ENCODE measurements at regions not wholly inside any gene's neighbourhood (a gene's known extent, or its start where the extent isn't known, plus 50 kb on each side); places are given as distances from the start of the nearest gene placed in this dataset.

DNA sequence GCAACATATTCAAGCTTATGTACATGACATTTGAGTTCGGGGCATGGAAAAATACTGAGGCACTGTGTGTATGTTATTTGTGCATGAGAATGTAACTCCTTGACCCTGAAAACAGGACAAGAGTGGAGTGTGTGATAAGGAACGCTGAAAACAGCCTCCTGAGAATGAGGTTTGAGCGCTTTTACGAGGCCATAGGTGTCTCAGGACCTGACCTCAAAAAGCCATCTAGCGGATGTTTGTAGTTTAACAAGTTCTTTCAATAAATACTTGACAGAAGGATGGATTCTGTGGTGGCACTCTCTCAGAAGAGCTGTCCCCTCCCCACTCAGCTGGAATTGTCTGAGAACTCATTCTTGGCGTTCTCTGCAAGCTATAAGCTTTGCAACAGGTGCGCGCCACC is 350.5 kb upstream of the TMTC1 start:
- Histone ChIP-seq H3K9me3 (ENCODE audit: control insufficient read depth, insufficient read depth, low read length) (no peaks in the 10 kb centered on the region), H3K4me1 (ENCODE audit: control insufficient read depth, insufficient read depth, low read length) (no peaks in the 10 kb centered on the region), H3K9ac (ENCODE audit: low read depth, low read length) (no peak overlapping the region), H3K27me3 (ENCODE audit: control insufficient read depth, insufficient read depth, low read length) (no peaks in the 10 kb centered on the region), H3K36me3 (ENCODE audit: control insufficient read depth, insufficient read depth, low read length) (no peaks in the 10 kb centered on the region), H3K4me3 (ENCODE audit: low read depth, low read length) (no peak overlapping the region)

DNA sequence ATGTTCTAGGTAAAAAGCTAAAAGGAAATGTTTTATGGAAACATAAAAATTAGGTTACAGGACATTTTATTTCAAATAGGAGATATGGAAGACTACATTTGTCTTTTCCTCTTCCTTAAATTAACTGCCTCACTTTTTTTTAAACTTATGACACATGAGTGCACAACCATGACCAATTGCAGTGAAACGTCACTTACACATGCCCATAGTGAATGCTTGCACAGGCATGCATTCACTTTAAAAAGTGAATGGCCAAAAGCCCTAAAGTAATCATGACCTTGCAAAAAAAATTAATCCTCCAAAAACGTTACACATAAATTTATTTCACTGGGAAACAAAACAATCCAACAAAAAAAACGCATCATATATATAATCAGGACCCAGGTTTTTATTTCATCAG is 343.2 kb upstream of the TMTC1 start:
- Histone ChIP-seq H3K9ac (ENCODE audit: low read depth, low read length) (no peak overlapping the region), H3K36me3 (ENCODE audit: control insufficient read depth, insufficient read depth, low read length) (no peaks in the 10 kb centered on the region), H3K4me1 (ENCODE audit: control insufficient read depth, insufficient read depth, low read length) (no peaks in the 10 kb centered on the region), H3K4me3 (ENCODE audit: low read depth, low read length) (no peak overlapping the region), H3K9me3 (ENCODE audit: control insufficient read depth, insufficient read depth, low read length) (no peaks in the 10 kb centered on the region), H3K27me3 (ENCODE audit: control insufficient read depth, insufficient read depth, low read length) (no peaks in the 10 kb centered on the region)

DNA sequence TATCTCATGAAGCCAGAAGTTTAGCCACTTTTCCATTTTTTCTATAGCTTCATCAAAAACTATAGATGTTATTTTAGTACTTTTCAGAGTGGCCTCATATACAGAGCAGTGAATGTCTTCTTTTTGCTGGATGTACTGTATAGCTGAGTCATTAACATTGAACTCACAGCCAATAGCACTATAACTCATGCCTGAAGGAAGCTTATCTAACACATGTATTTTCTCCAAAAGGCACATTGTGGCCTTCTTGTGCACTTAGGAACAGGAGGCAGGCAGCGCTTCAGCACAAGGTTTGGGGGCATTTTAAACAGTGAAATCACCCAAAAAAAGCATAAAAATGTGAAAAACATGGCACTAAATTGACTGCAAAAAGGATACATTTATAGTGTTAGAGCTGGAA is 336.8 kb upstream of the TMTC1 start:
- H3K4me1 ChIP-seq (ENCODE audit: control insufficient read depth, insufficient read depth, low read length): no peaks in the 10 kb centered on the region
- H3K36me3 ChIP-seq (ENCODE audit: control insufficient read depth, insufficient read depth, low read length): no peaks in the 10 kb centered on the region
- no peaks in the 10 kb centered on the region for H3K27me3 ChIP-seq (ENCODE audit: control insufficient read depth, insufficient read depth, low read length)
- no peaks in the 10 kb centered on the region for H3K9me3 ChIP-seq (ENCODE audit: control insufficient read depth, insufficient read depth, low read length)
- H3K9ac ChIP-seq (ENCODE audit: low read depth, low read length): no peak overlapping the region
- H3K4me3 ChIP-seq (ENCODE audit: low read depth, low read length): no peak overlapping the region

DNA sequence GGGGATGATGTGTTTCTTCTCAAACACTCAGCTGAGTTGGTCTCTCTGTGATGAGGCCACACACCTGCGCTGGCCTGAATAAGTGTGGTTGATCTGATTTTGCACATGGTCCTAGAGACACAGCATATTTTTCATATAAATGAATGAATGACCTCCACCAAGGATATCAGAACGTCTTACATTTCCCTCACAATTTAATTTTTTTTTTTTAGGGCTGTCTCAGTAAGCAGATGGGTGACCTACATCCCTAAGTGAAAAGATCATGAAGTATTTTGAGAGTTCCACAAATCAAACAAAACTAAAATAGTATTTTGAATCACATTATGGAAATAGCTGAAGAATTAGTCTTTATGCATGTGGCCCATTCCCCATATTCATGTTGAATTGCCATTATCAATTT is 333.7 kb upstream of the TMTC1 start:
- no peaks in the 10 kb centered on the region for H3K9me3 ChIP-seq (ENCODE audit: control insufficient read depth, insufficient read depth, low read length)
- no peak overlapping the region for H3K4me3 ChIP-seq (ENCODE audit: low read depth, low read length)
- no peaks in the 10 kb centered on the region for H3K36me3 ChIP-seq (ENCODE audit: control insufficient read depth, insufficient read depth, low read length)
- no peaks in the 10 kb centered on the region for H3K4me1 ChIP-seq (ENCODE audit: control insufficient read depth, insufficient read depth, low read length)
- H3K27me3 ChIP-seq (ENCODE audit: control insufficient read depth, insufficient read depth, low read length): no peaks in the 10 kb centered on the region
- no peak overlapping the region for H3K9ac ChIP-seq (ENCODE audit: low read depth, low read length)

DNA sequence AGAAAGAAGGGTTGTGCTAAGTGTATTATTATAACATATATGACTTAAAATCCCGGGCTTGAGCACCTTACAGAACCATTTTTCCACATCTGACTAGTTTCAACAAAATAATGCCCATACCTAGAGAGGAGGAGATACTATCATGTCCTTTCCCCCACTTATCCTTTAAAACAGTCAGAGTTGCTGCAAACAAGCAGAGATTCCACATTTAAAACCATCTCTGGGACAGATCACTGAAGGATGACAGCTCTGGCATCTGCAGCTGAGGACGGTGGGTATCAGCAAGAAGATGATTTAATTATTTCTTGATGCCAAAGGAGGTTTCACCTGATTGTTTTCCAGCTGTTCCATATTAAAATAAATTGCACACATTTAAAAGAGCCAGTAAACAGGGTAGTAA is 328.0 kb upstream of the TMTC1 start:
- Histone ChIP-seq H3K27me3 (ENCODE audit: control insufficient read depth, insufficient read depth, low read length) (no peaks in the 10 kb centered on the region), H3K9me3 (ENCODE audit: control insufficient read depth, insufficient read depth, low read length) (no peaks in the 10 kb centered on the region), H3K4me3 (ENCODE audit: low read depth, low read length) (no peak overlapping the region), H3K4me1 (ENCODE audit: control insufficient read depth, insufficient read depth, low read length) (no peaks in the 10 kb centered on the region), H3K9ac (ENCODE audit: low read depth, low read length) (no peak overlapping the region), H3K36me3 (ENCODE audit: control insufficient read depth, insufficient read depth, low read length) (no peaks in the 10 kb centered on the region)

DNA sequence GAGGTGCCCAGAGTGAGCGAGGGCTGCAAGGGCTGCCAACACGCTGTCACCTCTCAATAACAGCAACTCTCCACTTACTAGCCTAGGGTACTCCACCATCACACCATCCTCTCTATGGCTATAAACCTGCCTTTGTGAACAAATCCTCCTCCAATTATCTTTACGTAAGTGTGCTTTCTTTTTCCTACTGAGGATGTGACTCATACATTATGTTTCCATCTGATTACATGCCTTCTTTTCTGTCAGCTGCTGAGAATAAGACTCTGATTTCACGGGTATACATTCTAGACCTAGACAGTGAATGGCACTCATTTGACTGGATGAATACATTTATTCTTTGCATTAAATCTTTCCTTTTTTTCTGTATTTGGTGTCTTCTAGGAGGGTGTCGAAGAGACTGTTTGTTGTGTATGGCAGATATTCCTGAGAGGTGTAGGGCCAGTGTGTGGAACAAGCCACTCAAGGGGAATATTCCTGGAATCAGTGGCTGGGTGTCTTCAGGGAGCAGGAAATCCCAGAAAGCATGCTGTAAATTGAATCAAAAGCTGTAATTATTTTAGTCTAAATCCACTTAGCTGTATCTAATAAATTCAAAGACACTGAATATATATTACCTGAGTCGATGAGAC is 327.3 kb upstream of the TMTC1 start:
- no peak overlapping the region for H3K4me3 ChIP-seq (ENCODE audit: low read depth, low read length)
- no peaks in the 10 kb centered on the region for H3K36me3 ChIP-seq (ENCODE audit: control insufficient read depth, insufficient read depth, low read length)
- H3K9ac ChIP-seq (ENCODE audit: low read depth, low read length): no peak overlapping the region
- no peaks in the 10 kb centered on the region for H3K4me1 ChIP-seq (ENCODE audit: control insufficient read depth, insufficient read depth, low read length)
- no peaks in the 10 kb centered on the region for H3K27me3 ChIP-seq (ENCODE audit: control insufficient read depth, insufficient read depth, low read length)
- no peaks in the 10 kb centered on the region for H3K9me3 ChIP-seq (ENCODE audit: control insufficient read depth, insufficient read depth, low read length)

DNA sequence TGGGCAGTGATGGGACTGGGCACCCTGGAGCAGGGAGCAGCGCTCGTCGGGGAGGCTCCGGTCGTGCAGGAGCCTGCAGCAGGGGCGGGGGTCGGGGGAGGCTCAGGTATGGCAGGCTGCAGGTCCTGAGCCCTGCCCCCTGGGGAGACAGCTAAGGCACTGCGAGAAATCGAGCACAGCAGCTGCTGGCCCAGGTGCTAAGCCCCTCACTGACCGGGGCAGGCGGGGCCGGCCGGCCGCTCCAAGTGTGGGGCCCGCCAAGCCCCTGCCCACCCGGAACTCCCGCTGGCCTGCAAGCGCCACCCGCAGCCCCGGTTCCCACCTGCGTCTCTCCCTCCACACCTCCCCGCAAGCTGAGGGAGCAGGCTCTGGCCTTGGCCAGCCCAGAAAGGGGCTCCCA is 326.8 kb upstream of the TMTC1 start:
- no peak overlapping the region for H3K4me3 ChIP-seq (ENCODE audit: low read depth, low read length)
- no peaks in the 10 kb centered on the region for H3K4me1 ChIP-seq (ENCODE audit: control insufficient read depth, insufficient read depth, low read length)
- no peaks in the 10 kb centered on the region for H3K27me3 ChIP-seq (ENCODE audit: control insufficient read depth, insufficient read depth, low read length)
- H3K36me3 ChIP-seq (ENCODE audit: control insufficient read depth, insufficient read depth, low read length): no peaks in the 10 kb centered on the region
- no peak overlapping the region for H3K9ac ChIP-seq (ENCODE audit: low read depth, low read length)
- H3K9me3 ChIP-seq (ENCODE audit: control insufficient read depth, insufficient read depth, low read length): no peaks in the 10 kb centered on the region

DNA sequence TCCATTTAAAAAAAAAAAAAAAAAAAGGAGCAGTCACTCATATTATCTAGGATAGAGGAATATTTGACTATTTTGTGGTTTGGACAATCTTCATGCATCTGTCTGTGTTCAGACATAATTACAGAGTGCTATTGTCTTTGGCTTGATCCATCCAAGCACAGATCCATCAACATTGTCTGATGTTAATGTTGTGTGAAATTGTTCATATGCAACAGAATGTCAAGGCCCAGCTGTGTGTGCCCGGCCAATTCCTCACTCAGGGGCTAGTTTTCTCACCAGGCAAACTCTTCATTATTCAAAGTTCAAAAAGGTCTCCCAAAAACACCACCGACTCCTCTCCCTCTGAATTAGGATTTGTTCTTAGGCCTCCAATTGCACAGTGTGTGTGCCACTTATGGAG is 324.9 kb upstream of the TMTC1 start:
- Histone ChIP-seq H3K9me3 (ENCODE audit: control insufficient read depth, insufficient read depth, low read length) (no peaks in the 10 kb centered on the region), H3K4me3 (ENCODE audit: low read depth, low read length) (no peak overlapping the region), H3K9ac (ENCODE audit: low read depth, low read length) (no peak overlapping the region), H3K27me3 (ENCODE audit: control insufficient read depth, insufficient read depth, low read length) (no peaks in the 10 kb centered on the region), H3K36me3 (ENCODE audit: control insufficient read depth, insufficient read depth, low read length) (no peaks in the 10 kb centered on the region), H3K4me1 (ENCODE audit: control insufficient read depth, insufficient read depth, low read length) (no peaks in the 10 kb centered on the region)

DNA sequence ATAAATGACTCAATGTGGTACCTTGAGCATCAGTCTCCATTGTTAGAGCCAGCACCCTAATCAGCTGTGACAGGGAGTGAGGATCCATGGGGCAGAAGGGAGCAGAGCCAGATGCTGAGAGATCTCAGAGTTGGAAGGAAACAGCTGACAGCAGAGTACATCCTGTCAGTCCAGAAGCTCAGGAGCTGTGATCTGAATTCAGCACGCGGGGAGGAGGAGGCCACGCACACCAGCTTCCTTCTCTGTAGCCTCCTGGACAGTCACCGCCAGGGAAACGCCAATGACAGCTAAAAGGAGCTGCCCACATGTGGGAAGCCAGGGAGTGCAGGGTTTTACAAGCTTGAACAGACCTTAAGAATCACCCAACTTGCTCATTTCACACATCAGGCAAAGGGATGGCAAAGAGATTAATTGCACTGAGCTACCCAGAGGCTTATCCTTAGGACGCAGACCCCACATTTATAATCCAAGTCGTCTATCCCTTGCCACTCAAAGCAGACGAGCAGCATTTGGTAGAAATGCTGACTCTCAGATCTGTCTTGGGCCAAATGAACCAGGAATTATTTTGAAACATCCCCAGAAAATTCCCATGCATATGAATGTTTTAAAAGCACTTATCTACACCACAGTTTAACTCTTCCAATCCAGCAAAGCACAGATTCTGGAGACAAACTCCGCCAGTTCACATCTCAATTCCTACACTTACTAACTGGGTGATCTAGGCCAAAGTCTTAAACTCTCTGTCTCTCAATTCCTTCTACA is 322.6 kb upstream of the TMTC1 start:
- no peaks in the 10 kb centered on the region for H3K9me3 ChIP-seq (ENCODE audit: control insufficient read depth, insufficient read depth, low read length)
- H3K36me3 ChIP-seq (ENCODE audit: control insufficient read depth, insufficient read depth, low read length): no peaks in the 10 kb centered on the region
- no peak overlapping the region for H3K4me3 ChIP-seq (ENCODE audit: low read depth, low read length)
- no peak overlapping the region for H3K9ac ChIP-seq (ENCODE audit: low read depth, low read length)
- H3K4me1 ChIP-seq (ENCODE audit: control insufficient read depth, insufficient read depth, low read length): no peaks in the 10 kb centered on the region
- H3K27me3 ChIP-seq (ENCODE audit: control insufficient read depth, insufficient read depth, low read length): no peaks in the 10 kb centered on the region

DNA sequence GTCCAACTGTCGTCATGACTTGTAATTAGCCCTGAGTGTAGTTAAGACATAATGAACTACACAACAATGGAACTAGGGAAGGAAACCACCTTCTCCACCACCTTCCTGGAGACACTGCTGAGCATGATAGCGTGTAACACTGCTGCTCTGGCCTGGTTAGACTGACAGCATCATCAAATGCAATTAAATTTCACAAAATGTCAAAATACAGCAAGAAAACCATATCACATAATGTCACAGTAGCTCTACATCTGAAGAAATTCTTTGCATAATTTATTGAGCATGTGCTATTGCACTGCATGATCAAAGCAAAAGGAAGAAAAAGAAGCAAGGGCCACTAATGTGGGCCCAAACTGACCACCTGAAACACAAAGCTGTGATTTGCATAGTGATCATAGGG is 321.8 kb upstream of the TMTC1 start:
- Histone ChIP-seq H3K9ac (ENCODE audit: low read depth, low read length) (no peak overlapping the region), H3K4me1 (ENCODE audit: control insufficient read depth, insufficient read depth, low read length) (no peaks in the 10 kb centered on the region), H3K9me3 (ENCODE audit: control insufficient read depth, insufficient read depth, low read length) (no peaks in the 10 kb centered on the region), H3K27me3 (ENCODE audit: control insufficient read depth, insufficient read depth, low read length) (no peaks in the 10 kb centered on the region), H3K36me3 (ENCODE audit: control insufficient read depth, insufficient read depth, low read length) (no peaks in the 10 kb centered on the region), H3K4me3 (ENCODE audit: low read depth, low read length) (no peak overlapping the region)

DNA sequence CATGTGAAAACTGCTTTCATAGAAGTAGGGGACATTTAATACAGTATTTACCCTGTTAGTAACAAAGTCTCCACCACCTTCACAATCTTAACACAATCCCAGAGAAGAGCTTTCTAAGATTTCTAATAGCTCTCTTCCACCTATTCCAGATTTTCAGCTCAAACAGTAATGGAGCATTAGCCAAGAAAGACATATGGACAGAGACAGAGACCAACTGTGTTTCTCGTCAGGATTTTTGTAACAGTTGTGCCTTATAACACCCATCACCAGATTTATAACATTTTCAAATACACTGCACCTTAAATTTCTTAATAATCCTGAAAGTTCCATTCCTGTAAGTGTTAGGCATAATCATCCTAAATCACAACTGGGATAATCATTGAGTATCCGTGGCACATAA is 321.2 kb upstream of the TMTC1 start:
- Histone ChIP-seq H3K27me3 (ENCODE audit: control insufficient read depth, insufficient read depth, low read length) (no peaks in the 10 kb centered on the region), H3K36me3 (ENCODE audit: control insufficient read depth, insufficient read depth, low read length) (no peaks in the 10 kb centered on the region), H3K9ac (ENCODE audit: low read depth, low read length) (no peak overlapping the region), H3K4me1 (ENCODE audit: control insufficient read depth, insufficient read depth, low read length) (no peaks in the 10 kb centered on the region), H3K9me3 (ENCODE audit: control insufficient read depth, insufficient read depth, low read length) (no peaks in the 10 kb centered on the region), H3K4me3 (ENCODE audit: low read depth, low read length) (no peak overlapping the region)

DNA sequence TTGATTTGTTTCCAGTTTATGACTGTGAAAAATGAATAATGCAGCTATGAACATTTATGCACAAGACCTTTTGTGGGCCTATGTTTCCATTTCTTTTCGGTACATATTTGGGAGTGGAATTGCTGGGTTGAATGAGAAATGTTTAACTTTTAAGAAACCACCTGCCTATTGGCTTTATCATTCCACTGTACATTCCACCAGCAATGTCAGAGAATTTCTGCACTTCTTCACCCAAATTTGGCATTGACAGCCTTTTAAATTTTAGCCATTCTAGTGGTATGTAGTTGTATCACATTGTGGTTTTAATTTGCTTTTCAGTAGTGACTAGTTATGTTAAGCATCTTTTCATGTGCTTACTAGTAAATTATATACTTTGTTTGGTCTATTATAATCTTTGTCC is 317.0 kb upstream of the TMTC1 start:
- no peaks in the 10 kb centered on the region for H3K36me3 ChIP-seq (ENCODE audit: control insufficient read depth, insufficient read depth, low read length)
- no peak overlapping the region for H3K4me3 ChIP-seq (ENCODE audit: low read depth, low read length)
- no peaks in the 10 kb centered on the region for H3K9me3 ChIP-seq (ENCODE audit: control insufficient read depth, insufficient read depth, low read length)
- H3K4me1 ChIP-seq (ENCODE audit: control insufficient read depth, insufficient read depth, low read length): peaks cover 13% of the 10 kb centered on the region
- H3K9ac ChIP-seq (ENCODE audit: low read depth, low read length): no peak overlapping the region
- no peaks in the 10 kb centered on the region for H3K27me3 ChIP-seq (ENCODE audit: control insufficient read depth, insufficient read depth, low read length)

All from iPS-15b (cell line).